ENCODE measurements at regions not wholly inside any gene's neighbourhood (a gene's known extent, or its start where the extent isn't known, plus 50 kb on each side); places are given as distances from the start of the nearest gene placed in this dataset.

GRCh38 chr7:153445641-153446040, 606.6 kb upstream of the DPP6 start:
- FAIRE-seq (no peak), DNase-seq (ENCODE audit: insufficient read length) (no peak)
- TF ChIP-seq POLR2AphosphoS5 (IDR thresholded peaks at IDR 0.05; ENCODE audit: low read depth, low read length) (no peak), TAF1 (IDR thresholded peaks at IDR 0.05; ENCODE audit: borderline replicate concordance, low read depth, low read length) (no peak), POLR2A (IDR thresholded peaks at IDR 0.05; ENCODE audit: low read depth, low read length) (no peak)

- DNase-seq (ENCODE audit: insufficient read length), result no peak
- no peak for FAIRE-seq
- TF ChIP-seq POLR2AphosphoS5 (IDR thresholded peaks at IDR 0.05; ENCODE audit: low read depth, low read length) (no peak), TAF1 (IDR thresholded peaks at IDR 0.05; ENCODE audit: borderline replicate concordance, low read depth, low read length) (no peak), POLR2A (IDR thresholded peaks at IDR 0.05; ENCODE audit: low read depth, low read length) (no peak)
These were observed 605.7 kb upstream of the DPP6 start for GRCh38 chr7:153446490-153446889.

- no peak for DNase-seq (ENCODE audit: insufficient read length)
- TF ChIP-seq POLR2AphosphoS5 (IDR thresholded peaks at IDR 0.05; ENCODE audit: low read depth, low read length) (no peak), TAF1 (IDR thresholded peaks at IDR 0.05; ENCODE audit: borderline replicate concordance, low read depth, low read length) (no peak), POLR2A (IDR thresholded peaks at IDR 0.05; ENCODE audit: low read depth, low read length) (no peak)
- FAIRE-seq, result no peak
These were observed 605.2 kb upstream of the DPP6 start for GRCh38 chr7:153447011-153447410.

GRCh38 chr7:153452661-153453060, 599.5 kb upstream of the DPP6 start:
- no peak for DNase-seq (ENCODE audit: insufficient read length)
- no peak for TF ChIP-seq TAF1 (IDR thresholded peaks at IDR 0.05; ENCODE audit: borderline replicate concordance, low read depth, low read length)
- TF ChIP-seq POLR2AphosphoS5 (IDR thresholded peaks at IDR 0.05; ENCODE audit: low read depth, low read length), result no peak
- no peak for TF ChIP-seq POLR2A (IDR thresholded peaks at IDR 0.05; ENCODE audit: low read depth, low read length)
- no peak for FAIRE-seq

DNA sequence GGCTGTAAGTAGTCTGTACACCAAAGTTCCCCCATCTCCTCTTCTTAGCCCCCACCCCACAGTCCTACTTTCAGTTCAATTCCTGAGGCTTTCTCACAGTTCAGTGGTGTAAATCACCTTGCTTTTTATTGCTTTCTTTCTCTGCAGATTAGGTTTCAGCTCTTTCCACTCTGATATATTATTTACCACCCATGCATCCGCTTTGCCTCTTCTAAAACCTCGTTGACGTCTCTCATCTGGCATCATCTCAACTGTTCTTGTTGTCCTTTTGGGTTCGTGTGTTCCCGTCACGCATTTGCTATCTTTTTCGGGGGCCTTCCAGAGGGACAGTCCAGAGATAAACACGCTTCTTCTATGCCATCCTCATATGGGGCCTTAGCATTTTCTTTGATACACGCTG, 597.9 kb upstream of the DPP6 start:
- DNase-seq (ENCODE audit: insufficient read length), result no peak
- no peak for FAIRE-seq
- TF ChIP-seq POLR2AphosphoS5 (IDR thresholded peaks at IDR 0.05; ENCODE audit: low read depth, low read length), result no peak

- TF ChIP-seq TAF1 (IDR thresholded peaks at IDR 0.05; ENCODE audit: borderline replicate concordance, low read depth, low read length) (no peak), POLR2AphosphoS5 (IDR thresholded peaks at IDR 0.05; ENCODE audit: low read depth, low read length) (no peak), POLR2A (IDR thresholded peaks at IDR 0.05; ENCODE audit: low read depth, low read length) (no peak)
- DNase-seq (ENCODE audit: insufficient read length) (no peak), FAIRE-seq (no peak)
These were observed 594.5 kb upstream of the DPP6 start for GRCh38 chr7:153457746-153458145.

DNA sequence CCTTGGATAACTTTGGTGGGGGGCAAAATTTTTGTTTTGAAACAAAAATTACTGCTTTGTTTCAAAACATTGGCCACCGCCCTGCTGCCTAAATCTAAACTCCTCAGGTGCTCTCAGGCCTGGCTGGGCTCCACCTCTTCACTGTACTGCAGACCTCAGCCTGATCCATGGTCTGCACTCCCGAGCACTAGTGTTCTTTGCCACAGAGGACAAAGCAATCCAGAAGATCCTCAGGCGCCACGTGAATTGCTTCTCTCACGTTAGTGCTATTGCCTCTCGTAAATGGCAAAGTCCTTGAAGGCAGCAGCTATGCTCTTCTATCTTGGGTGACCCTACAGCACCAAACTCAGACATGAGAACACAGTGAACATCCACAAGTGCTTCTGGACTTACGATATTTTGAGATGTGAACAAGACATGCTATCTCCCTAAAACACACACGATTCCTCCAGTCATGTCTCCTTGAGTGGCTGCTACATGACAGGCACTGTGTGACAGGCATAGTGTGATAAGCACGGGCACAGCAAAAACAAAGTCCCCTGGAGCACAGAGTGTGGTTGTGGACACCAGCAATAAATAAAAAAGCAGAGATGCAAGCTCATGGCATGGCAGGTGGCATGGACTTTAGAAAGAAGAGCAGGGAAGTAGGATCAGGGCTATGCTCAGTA, 582.1 kb upstream of the DPP6 start:
- FAIRE-seq (no peak), DNase-seq (ENCODE audit: insufficient read length) (no peak)
- TF ChIP-seq TAF1 (IDR thresholded peaks at IDR 0.05; ENCODE audit: borderline replicate concordance, low read depth, low read length) (no peak), POLR2AphosphoS5 (IDR thresholded peaks at IDR 0.05; ENCODE audit: low read depth, low read length) (no peak), POLR2A (IDR thresholded peaks at IDR 0.05; ENCODE audit: low read depth, low read length) (no peak)

DNA sequence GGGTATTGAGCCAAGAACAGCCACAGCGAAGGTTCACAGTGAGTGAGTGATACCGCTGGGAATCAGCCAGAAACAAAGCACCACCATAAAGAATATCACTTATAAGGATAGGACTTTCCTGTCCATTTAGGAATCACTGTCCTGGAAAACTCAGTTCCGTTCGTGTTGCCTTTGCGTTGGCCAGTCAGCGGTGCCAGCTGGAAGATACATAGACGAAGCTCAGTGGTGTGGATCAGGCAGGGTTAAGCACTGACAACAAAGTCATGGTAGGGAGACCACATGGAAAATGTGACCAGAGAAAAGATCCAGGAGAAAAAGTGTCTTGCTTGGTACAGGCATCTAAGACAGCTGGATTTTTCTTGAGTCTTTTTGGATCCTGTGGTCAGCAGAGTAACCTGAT, 579.7 kb upstream of the DPP6 start:
- no peak for FAIRE-seq
- no peak for TF ChIP-seq POLR2A (IDR thresholded peaks at IDR 0.05; ENCODE audit: low read depth, low read length)
- no peak for TF ChIP-seq POLR2AphosphoS5 (IDR thresholded peaks at IDR 0.05; ENCODE audit: low read depth, low read length)
- TF ChIP-seq TAF1 (IDR thresholded peaks at IDR 0.05; ENCODE audit: borderline replicate concordance, low read depth, low read length), result no peak
- no peak for DNase-seq (ENCODE audit: insufficient read length)

GRCh38 chr7:153473185-153473584, 579.0 kb upstream of the DPP6 start:
- TF ChIP-seq POLR2A (IDR thresholded peaks at IDR 0.05; ENCODE audit: low read depth, low read length) (no peak), TAF1 (IDR thresholded peaks at IDR 0.05; ENCODE audit: borderline replicate concordance, low read depth, low read length) (no peak), POLR2AphosphoS5 (IDR thresholded peaks at IDR 0.05; ENCODE audit: low read depth, low read length) (no peak)
- no peak for FAIRE-seq
- DNase-seq (ENCODE audit: insufficient read length), result no peak

DNA sequence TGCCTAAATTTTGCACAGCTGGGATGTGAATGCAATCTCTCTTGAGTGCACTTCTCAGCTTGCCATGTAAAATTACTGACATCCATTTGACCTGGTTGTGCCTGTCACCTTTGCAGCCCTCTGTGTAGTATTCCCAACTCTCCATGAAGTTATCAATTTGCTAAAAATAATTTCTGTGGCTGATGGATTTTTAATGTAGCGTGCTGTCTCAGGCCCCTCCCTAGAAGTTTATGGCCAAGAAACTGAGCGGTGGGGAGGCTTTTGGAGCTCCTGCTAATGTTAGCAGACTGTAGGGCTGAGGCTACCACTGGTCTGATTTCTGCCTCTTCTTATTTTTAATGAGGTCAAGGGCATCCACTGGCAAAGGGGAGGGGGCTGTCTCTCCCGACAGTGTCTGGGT, 577.0 kb upstream of the DPP6 start:
- no peak for DNase-seq (ENCODE audit: insufficient read length)
- FAIRE-seq, result no peak
- no peak for TF ChIP-seq POLR2AphosphoS5 (IDR thresholded peaks at IDR 0.05; ENCODE audit: low read depth, low read length)

- no peak for DNase-seq (ENCODE audit: insufficient read length)
- FAIRE-seq, result no peak
- TF ChIP-seq POLR2AphosphoS5 (IDR thresholded peaks at IDR 0.05; ENCODE audit: low read depth, low read length) (no peak), TAF1 (IDR thresholded peaks at IDR 0.05; ENCODE audit: borderline replicate concordance, low read depth, low read length) (no peak), POLR2A (IDR thresholded peaks at IDR 0.05; ENCODE audit: low read depth, low read length) (no peak)
These were observed 576.0 kb upstream of the DPP6 start for GRCh38 chr7:153476166-153476565.

DNA sequence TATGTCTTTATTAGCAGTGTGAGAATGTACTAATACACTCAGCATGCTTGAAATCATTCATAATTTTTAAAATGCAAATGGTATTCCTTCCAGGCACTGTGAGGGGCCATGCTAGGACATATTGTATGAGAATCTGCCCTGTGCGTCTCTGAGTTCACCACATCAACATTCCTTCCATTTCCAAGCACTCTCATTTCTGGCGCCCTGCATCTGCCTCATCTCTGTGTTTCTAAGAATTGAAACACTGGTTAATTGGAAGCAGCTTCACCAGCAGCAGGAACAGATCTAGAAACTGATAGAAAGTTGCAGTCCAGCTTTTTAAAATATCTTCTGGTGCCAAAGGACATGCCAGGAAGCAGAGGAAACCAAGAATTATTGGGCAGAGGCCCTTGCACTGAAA, 555.9 kb upstream of the DPP6 start:
- no peak for DNase-seq (ENCODE audit: insufficient read length)
- FAIRE-seq, result no peak
- TF ChIP-seq POLR2AphosphoS5 (IDR thresholded peaks at IDR 0.05; ENCODE audit: low read depth, low read length) (no peak), POLR2A (IDR thresholded peaks at IDR 0.05; ENCODE audit: low read depth, low read length) (no peak), TAF1 (IDR thresholded peaks at IDR 0.05; ENCODE audit: borderline replicate concordance, low read depth, low read length) (no peak)

- DNase-seq (ENCODE audit: insufficient read length), result no peak
- TF ChIP-seq TAF1 (IDR thresholded peaks at IDR 0.05; ENCODE audit: borderline replicate concordance, low read depth, low read length) (no peak), POLR2A (IDR thresholded peaks at IDR 0.05; ENCODE audit: low read depth, low read length) (no peak), POLR2AphosphoS5 (IDR thresholded peaks at IDR 0.05; ENCODE audit: low read depth, low read length) (no peak)
- no peak for FAIRE-seq
These were observed 549.1 kb upstream of the DPP6 start for GRCh38 chr7:153503093-153503492.
